HG03175 (cell line): ENCODE measurements at regions not wholly inside any gene's neighbourhood (a gene's known extent, or its start where the extent isn't known, plus 50 kb on each side); places are given as distances from the start of the nearest gene placed in this dataset.
"Not testable (repeated sequence)": the region's sequence is repeated elsewhere in the genome, so short reads cannot be mapped to it uniquely, and the experiment has no call there.

Experiments
- ATAC-seq: cut with Tn5 transposase; IDR thresholded peaks from one replicate; pipeline ENCODE4 v1.9.1; 2021; ENCODE audit warnings: mild to moderate bottlenecking, moderate library complexity; ENCODE audit not compliant: unreplicated experiment

DNA sequence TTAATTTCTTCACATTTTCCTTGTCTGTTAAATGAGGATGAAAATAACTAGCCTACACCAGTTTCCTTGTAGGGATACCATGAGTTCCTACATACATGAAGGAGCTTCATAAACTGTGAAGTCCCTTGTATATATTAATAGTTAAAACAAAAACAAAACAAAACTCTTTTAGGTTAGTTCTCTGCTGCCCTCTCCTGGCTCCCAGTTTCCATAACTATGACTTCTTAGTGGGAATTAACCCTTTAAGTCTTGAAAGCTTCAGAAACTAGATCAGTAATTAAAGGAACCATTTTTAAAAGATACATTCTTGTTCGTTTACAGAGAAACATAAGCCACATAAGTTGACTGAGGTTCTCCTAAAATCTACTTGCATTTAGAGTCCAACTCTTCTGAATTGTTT lies 500.0 kb upstream of the C9orf72 start:
- no peak for ATAC-seq

DNA sequence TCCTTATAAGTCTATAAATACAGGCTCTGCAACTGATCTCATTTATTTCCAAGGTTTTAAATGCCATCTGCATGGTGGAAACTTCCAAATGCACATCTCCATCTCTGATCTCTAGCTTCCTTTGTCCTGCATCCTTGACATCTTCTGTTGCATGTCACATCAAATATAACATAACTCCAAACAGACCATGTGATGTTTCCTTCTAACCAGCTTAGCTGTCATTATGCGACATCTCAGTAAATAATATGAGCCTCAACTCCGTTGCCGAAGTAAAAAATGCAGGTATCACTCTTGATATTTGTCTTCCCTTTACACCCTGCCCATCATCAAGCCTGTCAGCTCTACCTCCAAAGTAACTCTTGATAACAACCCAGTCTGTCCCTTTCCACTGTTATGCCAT lies 506.4 kb upstream of the C9orf72 start:
- ATAC-seq = no peak

DNA sequence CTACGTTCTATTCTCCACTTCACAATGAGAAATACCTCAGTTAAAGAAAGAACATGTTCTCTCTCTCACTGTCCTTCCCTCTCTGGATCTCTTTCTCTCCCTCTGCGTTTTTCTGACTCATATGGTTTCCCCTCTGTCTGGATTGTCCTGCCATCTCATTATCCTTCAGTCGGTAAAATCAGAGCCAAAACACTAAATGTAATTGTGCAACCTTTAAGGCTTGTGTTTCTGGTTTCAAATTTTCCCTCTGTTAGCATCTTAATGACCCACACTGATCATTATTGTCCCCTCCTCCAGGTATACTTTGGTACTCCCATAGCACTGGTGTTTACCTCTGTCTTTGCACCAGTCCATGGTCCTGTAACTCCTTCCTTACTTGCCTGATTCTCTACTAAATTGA lies 509.4 kb upstream of the C9orf72 start:
- ATAC-seq = no peak

DNA sequence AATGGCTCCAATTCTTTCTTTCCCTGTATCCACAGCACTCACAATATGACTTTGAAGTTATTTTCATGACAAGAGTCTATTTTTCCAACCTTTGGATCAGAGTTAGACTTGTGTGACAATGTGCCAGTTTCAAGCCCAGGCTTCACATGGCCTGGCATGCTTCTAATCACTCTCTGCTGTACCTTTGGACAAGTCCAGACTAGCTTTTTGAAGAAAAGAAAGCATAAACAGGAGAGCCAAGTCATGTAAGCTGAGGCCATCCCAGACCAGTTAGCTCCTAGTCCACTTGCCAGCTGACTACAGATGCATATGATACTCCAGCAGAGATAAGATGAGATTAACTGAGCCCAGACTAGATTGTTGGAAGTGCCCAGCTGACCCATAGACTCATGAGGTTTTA lies 513.6 kb upstream of the C9orf72 start:
- ATAC-seq = no peak

DNA sequence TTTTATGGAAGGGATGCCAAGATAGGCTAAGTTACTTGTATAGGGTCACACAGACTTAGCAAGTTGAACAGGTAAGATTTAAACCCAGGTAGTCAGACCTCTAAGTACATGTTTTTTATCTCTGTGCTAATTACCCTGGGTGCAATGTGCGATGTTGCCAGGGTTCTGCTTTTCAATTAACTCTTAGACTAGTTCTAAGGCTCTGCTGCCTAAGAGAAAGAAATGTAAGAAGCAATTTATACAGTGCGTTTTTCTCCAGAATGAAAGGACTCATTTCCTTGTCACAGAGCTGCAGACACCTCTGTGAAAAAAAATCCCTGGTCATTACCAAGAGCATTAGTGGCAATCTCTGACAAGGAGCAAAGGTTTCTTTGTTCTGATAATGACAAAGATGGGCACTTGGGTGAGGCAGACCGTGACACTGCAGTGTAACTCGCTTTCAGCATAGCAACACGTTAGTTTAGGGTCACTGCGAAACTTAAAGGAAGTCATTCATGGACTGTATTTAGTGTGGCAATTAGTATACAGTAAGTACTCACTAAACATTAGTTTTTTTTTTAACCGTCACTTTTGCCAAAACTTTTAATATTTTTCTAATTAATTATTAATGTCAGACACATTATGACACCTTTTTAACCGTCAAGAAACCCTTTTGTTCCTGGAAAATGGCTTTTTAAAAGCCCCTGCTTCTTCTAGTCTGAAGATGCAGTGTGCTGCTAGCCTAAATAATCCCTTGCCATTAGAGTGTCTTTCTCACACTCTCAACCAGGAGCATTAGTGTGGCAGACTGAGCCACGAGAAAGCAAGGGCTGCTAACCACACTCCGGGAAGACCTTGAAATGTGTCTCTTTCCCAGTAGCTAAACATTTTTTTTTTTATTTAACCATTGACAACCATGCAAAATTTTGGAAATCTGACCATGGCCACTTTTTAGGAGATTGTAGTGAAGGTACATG lies 520.0 kb upstream of the C9orf72 start:
- ATAC-seq = no peak

DNA sequence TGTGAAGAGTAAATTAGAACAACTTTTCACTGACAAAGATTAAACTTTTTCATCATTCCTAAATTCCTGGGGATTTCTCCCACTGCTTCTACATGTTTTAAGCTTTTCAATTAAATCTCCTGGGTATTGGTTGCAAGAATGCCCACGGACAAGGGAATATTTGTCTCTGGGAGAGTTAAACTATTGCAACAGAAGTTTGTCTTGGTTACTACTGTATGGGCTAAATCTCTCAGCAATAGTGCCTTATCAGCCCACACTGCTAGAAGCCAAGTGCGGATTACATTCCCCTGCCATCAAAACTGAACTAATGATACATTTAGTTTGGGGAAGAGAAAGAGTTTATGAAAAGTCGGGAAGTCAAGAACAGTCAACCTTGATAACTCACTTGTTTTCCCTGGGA lies 528.2 kb upstream of the C9orf72 start:
- no peak for ATAC-seq

DNA sequence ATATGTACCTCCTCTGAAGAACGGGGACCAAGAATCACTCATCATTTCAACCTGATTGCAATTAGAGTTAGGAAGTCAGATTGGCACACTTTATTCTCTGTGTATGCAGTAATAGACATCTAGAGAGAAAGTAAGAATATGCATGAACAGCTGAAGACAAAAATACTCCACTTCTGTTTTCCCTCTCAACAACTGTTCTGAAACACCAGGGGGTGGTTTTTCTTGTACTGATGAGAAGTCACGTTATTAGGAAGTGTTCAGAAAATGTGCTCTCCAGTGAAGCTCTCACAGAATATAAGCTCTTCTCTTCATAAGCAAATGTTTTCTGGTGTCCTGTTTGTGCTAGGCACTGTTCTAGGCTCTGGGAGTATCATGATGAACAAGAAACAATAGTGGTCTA lies 531.7 kb upstream of the C9orf72 start:
- no peak for ATAC-seq

DNA sequence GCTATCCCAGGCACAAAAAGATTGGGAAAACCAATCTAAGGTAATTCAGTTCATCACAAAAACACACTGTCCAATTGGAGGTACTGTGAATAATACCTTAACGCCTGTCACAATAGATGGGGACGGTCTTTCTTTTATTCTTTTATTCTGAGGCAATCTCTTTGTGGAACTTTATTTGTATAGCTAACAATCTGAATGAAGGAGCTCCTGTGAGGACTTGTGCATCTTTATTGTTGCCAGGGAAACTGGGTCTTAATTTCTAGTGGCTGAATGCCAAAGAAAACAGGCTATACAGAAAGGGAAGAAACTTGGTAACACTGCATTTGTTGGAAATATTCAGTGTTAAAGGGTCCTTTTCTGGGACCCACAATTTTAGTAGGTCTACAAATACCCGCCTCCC lies 546.9 kb upstream of the C9orf72 start:
- no peak for ATAC-seq

DNA sequence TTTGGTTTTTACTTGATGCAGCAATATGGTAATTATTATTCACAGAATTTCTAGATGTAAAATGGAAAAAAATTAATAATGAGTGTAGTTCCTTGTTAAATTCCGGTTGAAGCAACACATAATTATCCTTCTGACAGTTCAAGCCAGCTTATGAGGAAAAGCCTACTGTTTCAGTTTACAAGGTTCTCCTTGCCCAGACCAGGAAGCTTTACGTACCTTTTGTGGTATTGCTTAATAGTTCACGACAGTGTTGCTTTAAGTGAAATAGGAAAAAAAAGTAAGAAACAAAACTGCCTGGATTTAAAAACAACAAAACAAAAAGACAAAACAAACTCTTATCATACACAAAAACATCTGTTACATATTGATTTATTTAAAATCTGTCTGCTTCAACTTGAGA lies 547.3 kb upstream of the C9orf72 start:
- ATAC-seq = no peak

DNA sequence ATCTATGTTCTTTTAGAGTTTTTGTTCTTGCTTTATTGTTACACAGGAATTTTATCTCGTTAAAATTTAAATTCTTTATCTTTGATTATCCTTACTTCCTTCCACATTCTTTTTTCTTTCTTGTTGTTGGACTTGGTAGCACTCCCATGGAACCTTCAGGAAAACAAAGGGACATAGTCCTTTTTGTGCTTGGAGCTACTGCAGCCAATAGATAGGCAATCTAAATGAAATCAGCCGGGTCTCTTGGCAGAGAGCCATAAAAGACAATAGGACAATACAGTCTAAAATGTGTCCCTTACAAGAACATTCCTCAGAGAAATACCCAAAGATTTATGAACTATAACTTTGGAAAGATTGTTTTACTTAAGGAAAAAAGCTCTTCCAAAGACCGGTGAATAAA lies 548.1 kb upstream of the C9orf72 start:
- no peak for ATAC-seq

DNA sequence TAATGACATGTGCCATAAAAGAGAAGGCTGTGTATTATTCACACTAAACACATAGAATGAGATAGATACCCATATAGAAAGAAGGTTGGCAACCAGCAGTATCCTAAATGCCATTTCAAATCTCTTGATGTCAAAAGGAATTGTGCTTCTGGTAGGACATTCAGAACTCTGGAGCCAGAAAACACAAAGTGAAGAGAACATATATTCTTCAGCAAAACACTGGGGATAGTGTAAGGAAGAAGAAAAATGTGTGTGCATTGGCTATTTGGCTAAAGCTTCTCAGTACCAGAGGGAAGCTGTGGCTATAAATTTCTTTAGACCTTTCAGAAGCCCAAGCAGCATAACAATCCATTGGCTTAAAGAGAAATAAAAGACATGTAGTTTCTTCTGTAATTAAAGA lies 551.6 kb upstream of the C9orf72 start:
- no peak for ATAC-seq

DNA sequence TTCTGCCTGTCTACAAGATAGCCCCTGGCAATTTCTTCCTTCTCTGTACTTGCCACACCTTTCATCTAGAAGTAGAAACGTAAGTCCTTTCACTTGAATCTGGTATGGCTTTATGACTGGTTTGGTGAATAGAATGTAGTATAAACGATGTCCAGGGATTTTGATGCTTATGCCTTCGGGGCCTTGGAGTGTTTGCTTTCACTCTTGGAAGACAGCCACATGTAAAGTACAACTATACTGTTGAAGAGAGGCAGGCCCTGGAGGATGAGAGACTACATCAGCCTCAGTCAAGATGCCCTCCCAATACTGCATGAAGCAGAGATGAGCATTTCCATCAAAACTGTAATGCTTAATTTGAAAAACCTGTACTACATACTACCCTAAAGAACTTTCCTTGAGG lies 553.8 kb upstream of the C9orf72 start:
- ATAC-seq = no peak

DNA sequence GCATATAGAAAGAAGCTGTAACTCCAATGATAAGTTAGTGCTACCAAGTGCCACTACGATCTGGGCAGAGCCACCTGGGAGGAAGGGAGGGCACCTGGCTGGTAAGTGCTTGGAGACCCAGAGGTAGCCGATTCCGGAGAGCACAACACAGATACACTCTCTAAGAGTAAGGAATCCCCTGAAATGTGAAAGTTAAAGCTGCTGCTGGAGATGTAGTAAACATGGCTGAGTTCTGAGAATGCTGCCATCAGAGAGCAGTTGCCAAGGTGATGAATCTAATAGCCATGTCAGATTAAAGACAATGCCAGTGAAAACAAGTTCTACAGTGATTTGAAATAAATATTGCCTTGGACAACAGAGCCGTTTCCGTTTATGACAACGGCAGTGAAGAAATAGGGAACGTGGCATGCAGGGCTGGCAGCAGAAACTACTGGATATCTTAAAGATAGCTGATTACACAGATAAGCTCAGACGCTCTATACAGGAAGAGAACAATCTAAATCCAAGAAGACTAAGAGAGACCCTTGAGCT lies 561.2 kb upstream of the C9orf72 start:
- ATAC-seq = no peak

DNA sequence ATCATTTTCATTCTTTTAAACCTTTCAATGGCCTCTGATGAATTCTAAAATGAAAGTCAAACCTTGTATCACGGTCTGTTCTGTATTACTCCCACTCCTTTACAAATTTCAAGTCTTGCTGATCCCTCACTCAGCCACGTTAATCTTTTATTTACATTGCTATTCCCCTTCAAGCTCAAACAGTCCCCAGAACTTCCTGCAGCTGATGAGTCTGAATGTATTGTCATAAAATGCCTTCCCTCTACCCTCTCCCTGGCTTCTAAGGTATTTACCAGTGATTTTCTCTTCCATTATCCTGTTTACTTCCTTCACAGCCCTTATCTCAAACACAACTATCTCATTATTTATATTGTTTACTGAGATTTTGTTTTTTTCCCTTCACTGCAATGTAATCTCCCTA lies 562.3 kb upstream of the C9orf72 start:
- no peak for ATAC-seq

DNA sequence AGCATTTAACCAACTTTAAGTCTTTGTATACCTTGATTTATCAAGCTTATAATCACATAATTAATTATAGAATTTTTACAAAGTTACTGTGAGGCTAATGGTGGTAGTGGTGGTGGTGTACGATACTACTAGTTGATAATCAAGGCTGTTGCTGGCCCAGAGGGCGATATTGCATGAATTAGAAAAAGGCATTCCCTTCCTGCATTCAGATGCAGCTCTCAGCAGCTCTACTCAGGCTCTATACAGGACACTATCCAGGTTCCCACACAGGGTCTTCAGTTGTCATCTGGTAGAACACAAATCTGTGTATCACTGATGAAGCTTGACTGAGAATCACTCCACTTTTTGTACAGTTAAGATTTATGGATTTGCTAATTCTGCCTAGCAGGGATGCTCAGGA lies 562.8 kb upstream of the C9orf72 start:
- no peak for ATAC-seq

DNA sequence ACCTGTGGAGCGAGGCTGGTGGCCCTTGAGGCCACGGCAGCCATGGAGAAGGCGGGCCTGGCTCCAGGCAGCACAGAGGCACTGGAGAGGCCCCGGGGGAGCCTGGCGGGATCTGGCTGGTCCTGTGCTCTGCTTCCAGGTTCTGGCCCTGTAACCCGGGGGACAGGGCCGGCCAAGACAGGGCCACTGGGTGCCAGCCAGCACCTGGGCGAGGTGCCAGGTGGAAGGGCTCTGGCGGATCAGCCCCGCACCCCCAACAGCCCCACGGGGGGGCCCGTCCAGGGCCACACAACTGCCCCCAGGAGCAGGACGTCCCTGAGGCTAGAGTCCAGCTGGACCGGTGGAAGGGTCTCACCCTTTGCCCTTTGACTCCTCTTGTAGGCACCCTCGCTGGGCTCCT lies 574.1 kb upstream of the C9orf72 start:
- not testable (repeated sequence) for ATAC-seq

DNA sequence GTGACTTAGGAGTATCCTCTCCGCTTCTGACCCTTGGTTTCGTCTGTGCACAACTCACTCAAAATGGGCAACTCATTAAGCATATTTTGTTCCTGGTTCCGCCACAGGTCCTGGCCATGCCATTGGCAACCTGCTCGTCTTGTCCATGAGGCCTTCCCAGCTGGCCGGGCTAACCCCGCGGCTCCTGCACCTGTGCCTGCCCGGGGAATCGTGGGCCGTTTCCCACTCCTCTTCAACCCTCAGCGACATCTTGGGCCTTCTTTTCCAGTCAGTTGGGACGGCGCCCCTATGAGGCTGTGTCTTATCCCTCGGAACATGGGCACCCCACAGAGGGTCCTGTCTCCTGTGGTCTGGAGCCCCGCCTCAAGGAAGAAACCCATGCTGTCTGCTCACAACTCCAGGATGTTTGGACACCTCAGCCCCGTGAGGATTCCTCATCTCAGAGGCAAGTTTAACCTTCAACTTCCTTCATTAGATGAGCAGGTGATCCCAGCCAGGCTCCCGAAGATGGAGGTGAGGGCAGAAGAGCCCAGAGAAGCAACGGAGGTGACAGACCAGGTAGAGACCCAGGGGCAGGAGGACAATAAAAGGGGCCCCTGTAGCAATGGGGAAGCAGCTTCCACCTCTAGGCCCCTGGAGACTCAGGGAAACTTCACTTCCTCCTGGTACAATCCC lies 574.8 kb upstream of the C9orf72 start:
- not testable (repeated sequence) for ATAC-seq

DNA sequence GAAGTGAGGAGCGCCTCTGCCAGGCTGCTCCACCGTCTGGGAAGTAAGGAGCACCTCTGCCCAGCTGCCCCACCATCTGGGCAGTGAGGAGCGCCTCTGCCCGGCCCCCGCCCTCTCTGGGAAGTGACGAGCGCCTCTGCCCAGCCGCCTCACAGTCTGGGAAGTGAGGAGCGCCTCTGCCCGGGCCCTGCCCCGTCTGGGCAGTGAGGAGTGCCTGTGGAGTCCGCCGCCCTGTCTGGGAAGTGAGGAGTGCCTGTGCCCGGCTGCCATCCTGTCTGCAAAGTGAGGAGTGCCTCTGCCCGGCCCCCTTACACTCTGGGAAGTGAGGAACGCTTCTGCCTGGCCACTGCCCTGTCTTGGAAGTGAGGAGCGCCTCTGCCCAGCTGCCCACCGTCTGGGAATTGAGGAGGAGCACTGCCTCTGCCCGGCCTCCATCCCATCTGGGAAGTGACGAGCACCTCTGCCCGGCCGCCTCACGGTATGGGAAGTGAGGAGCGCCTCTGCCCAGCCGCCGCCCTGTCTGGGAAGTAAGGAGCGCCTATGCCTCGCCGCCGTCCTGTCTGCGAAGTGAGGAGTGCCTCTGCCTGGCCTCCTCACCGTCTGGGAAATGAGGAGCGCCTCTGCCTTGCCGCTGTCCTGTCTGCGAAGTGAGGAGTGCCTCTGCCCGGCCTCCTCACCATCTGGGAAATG lies 576.2 kb upstream of the C9orf72 start:
- not testable (repeated sequence) for ATAC-seq

DNA sequence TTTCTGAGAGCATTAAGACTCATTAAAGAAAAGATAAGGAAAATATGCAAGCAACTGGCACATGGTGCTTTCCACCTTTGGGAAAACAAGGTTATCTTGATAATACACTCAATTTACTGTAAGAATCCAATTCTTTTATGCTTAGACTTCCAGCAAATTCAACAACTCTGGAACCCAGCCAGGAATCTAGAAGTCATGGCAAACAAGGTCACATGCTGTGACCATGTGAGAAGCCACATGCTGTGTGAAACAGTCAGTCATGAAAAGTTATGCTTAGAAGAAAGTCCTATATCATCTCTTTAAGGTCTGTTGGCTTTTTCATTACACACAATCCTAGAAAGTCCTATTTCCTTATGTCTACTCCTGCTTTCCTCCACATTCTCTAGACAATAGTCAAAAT lies 581.8 kb upstream of the C9orf72 start:
- no peak for ATAC-seq

DNA sequence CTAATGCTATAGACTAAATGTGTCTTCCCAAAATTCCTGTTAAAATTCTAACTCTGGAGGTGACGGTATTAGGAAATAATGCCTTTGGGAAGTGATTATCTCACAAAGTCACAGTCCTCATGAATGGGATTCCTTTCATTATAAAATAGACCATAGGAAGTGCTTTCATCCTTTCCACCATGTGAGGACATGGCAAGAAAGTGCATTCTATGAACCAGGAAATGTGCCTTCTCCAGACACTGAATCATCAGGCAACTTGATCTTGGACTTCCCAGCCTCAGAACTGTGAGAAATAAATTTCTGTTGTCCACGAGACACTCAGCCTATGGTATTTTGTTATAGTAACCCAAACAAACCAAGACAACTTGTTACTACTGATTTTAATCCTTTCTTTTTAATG lies 582.4 kb upstream of the C9orf72 start:
- ATAC-seq = no peak

DNA sequence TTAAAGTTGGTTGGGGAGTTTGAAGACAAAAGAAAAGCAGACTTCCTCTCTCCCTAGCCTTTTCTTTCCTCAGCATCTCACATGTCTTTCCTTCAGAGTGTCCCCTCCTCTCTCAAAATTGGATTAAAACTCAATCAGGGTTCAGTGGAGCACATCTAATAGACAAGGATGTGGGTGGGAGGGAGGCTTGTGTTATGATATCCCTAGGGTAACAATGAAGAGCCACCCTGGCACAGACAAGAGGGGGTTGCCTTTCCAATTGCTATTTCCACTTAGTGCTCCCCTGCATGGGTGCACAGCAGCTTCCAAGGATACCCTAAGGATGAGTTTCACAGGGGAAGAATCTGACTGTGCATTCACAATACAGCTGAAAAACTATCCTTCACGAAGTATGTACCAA lies 585.2 kb upstream of the C9orf72 start:
- no peak for ATAC-seq

DNA sequence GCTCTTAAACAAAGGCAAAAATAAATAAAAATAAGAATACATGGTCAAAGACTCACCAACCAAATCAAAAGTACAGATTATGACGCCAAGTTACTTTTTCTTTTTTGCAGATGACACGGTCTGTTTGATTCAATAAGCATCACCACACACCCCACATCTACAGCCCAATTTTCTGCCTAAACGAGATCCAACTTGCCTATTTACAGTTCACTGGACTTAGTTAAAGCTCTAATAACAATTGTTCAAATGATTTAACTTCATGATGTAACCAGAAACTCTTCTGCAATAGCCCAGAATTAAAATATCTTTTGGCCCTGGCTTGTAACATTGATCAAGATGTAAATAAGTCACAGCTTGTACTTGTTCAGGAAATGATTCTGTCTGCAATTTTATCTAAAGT lies 590.3 kb upstream of the C9orf72 start:
- ATAC-seq = no peak
